ENCODE measurements at regions not wholly inside any gene's neighbourhood (a gene's known extent, or its start where the extent isn't known, plus 50 kb on each side); places are given as distances from the start of the nearest gene placed in this dataset.

GRCh38 chr2:195494451-195494850 lies 162.6 kb upstream of the SLC39A10 start:
- TF ChIP-seq, protein P1, sequence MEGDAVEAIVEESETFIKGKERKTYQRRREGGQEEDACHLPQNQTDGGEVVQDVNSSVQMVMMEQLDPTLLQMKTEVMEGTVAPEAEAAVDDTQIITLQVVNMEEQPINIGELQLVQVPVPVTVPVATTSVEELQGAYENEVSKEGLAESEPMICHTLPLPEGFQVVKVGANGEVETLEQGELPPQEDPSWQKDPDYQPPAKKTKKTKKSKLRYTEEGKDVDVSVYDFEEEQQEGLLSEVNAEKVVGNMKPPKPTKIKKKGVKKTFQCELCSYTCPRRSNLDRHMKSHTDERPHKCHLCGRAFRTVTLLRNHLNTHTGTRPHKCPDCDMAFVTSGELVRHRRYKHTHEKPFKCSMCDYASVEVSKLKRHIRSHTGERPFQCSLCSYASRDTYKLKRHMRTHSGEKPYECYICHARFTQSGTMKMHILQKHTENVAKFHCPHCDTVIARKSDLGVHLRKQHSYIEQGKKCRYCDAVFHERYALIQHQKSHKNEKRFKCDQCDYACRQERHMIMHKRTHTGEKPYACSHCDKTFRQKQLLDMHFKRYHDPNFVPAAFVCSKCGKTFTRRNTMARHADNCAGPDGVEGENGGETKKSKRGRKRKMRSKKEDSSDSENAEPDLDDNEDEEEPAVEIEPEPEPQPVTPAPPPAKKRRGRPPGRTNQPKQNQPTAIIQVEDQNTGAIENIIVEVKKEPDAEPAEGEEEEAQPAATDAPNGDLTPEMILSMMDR (IDR thresholded peaks at IDR 0.05) = no peak
- TF ChIP-seq POLR2A (IDR thresholded peaks at IDR 0.05; ENCODE audit: low read length) = no peak
- no peak for TF ChIP-seq CBX8 (IDR thresholded peaks at IDR 0.05)
- no peak for TF ChIP-seq HDAC2 (IDR thresholded peaks at IDR 0.05)
- no peak for TF ChIP-seq TFCP2L1 (CRISPR knock-in tag; IDR thresholded peaks at IDR 0.05)
- TF ChIP-seq, protein P2, sequence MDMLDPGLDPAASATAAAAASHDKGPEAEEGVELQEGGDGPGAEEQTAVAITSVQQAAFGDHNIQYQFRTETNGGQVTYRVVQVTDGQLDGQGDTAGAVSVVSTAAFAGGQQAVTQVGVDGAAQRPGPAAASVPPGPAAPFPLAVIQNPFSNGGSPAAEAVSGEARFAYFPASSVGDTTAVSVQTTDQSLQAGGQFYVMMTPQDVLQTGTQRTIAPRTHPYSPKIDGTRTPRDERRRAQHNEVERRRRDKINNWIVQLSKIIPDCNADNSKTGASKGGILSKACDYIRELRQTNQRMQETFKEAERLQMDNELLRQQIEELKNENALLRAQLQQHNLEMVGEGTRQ (IDR thresholded peaks at IDR 0.05) = no peak
- TF ChIP-seq CHD4 (IDR thresholded peaks at IDR 0.05; ENCODE audit: borderline replicate concordance) = no peak
- no peak for TF ChIP-seq EP300 (IDR thresholded peaks at IDR 0.05)
